Kidney (tissue), 13 donors: ENCODE measurements at regions not wholly inside any gene's neighbourhood (a gene's known extent, or its start where the extent isn't known, plus 50 kb on each side); places are given as distances from the start of the nearest gene placed in this dataset.

ENCODE experiments used
- DNase-seq, 5 donors: peaks; one replicate each; pipeline ENCODE4 v3.0.0-alpha.2; 2013 to 2020
- FAIRE-seq: peaks from 2 replicates; lab custom pipeline; 2012; peaks lifted over from hg19 to GRCh38; lab: Jason Lieb, UNC
- H3K27ac ChIP-seq, 2 donors: one replicate each; pipeline ENCODE4 v1.7.0; 2013; ENCODE audit warnings: low read depth in 2 of 2, low read length in 2 of 2, inconsistent platforms in 1 of 2
- H3K27me3 ChIP-seq: one replicate; pipeline ENCODE4 v1.7.1; 2013; ENCODE audit warnings: low read length, inconsistent platforms; ENCODE audit not compliant: control insufficient read depth, insufficient read depth
- H3K36me3 ChIP-seq, 3 donors: one replicate each; pipeline versions ENCODE4 v1.7.0 to v1.7.1; 2013; ENCODE audit warnings: low read length in 3 of 3, control low read depth in 1 of 3, inconsistent platforms in 1 of 3; ENCODE audit not compliant: insufficient read depth in 3 of 3, control insufficient read depth in 2 of 3
- H3K4me1 ChIP-seq, 3 donors: one replicate each; pipeline versions ENCODE4 v1.7.0 to v1.7.1; 2013; ENCODE audit warnings: low read length in 3 of 3, inconsistent platforms in 1 of 3, low read depth in 1 of 3; ENCODE audit not compliant: control insufficient read depth in 2 of 3, insufficient read depth in 2 of 3
- H3K4me3 ChIP-seq, 3 donors: one replicate each; pipeline versions ENCODE4 v1.7.0 to v1.8.1; 2013; ENCODE audit warnings: low read length in 3 of 3, control low read depth in 1 of 3, inconsistent platforms in 1 of 3
- H3K9ac ChIP-seq, 3 donors: one replicate each; pipeline versions ENCODE4 v1.7.0 to v1.7.1; 2013; ENCODE audit warnings: low read length in 3 of 3, control low read depth in 1 of 3, inconsistent platforms in 1 of 3
- H3K9me3 ChIP-seq, 3 donors: one replicate each; pipeline versions ENCODE4 v1.7.0 to v1.7.1; 2013; ENCODE audit warnings: low read length in 3 of 3, control low read depth in 1 of 3, inconsistent platforms in 1 of 3; ENCODE audit not compliant: control insufficient read depth in 2 of 3, insufficient read depth in 1 of 3
- CTCF ChIP-seq: IDR thresholded peaks from 3 replicates; pipeline ENCODE4 v1.5.1; 2012; ENCODE audit warnings: mild to moderate bottlenecking, moderate library complexity, borderline replicate concordance; ENCODE audit not compliant: insufficient read depth; ENCODE audit errors: extremely low read depth
- intact Hi-C: fragments of 100-400 bp; cut with DNase I; formaldehyde crosslinking; loops from one replicate; pipeline ENCODE4 v1.11.1; 2022
- donor health status: control.
- donor health status: control.
- donor health status: control.
- donor health status: control.
- donor health status: control.
- donor health status: DM: yes; HTN: yes; CAD: no.
- donor health status: Normal renal cell carcinoma (clear cell type).

- H3K36me3 ChIP-seq, result no peaks in the 10 kb centered on the region
- no peaks in the 10 kb centered on the region for H3K4me1 ChIP-seq
- intact Hi-C loops, result no loop called here
- no peak overlapping the region for H3K9ac ChIP-seq
- FAIRE-seq (no peak), DNase-seq (no peak)
- no peaks in the 10 kb centered on the region for H3K27me3 ChIP-seq
- H3K9me3 ChIP-seq, result no peaks in the 10 kb centered on the region
- H3K4me3 ChIP-seq, result no peak overlapping the region
- no peak overlapping the region for H3K27ac ChIP-seq
- no peak for TF ChIP-seq CTCF
Measured at GRCh38 chr1:106754957-106755356, 301.5 kb upstream of the PRMT6 start.

DNA sequence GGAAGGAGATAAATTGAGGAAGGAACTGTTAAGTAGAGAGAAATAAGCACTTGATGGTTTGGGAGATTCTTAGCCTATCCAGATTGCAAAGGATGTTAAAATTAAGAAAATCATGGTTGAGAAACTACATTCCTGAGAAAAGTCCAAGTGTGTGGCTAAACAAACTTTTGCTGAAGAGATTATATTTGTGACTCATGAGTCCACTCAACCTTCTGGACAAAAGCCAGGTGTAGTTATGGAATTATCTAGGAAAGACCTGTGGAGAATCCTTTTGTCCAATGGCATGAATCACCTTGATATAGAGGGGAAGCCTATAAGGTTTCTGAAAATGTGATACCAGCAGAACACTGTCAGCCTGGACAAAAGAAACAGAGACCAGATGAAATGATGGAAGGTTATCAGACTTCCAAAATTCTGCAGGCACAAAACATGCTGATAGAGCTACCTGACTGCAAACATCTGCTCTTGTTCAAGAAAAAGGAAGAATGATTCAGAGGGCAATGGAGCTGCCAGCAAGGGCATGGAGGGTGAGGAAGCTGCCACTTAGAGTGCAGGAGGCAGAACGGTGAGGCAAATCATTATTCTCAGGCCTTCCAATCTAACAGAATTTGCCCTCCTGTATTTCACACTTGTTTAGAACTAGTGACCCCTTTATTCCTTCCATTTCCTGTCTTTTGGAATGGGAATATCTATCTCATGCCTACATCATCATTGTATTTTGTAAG is 300.6 kb upstream of the PRMT6 start:
- Histone ChIP-seq H3K27ac (no peak overlapping the region), H3K36me3 (no peaks in the 10 kb centered on the region), H3K4me3 (no peak overlapping the region), H3K9ac (no peak overlapping the region), H3K9me3 (no peaks in the 10 kb centered on the region), H3K4me1 (no peaks in the 10 kb centered on the region), H3K27me3 (no peaks in the 10 kb centered on the region)
- intact Hi-C loops, result no loop called here
- DNase-seq, result no peak
- no peak for TF ChIP-seq CTCF
- FAIRE-seq, result no peak

DNA sequence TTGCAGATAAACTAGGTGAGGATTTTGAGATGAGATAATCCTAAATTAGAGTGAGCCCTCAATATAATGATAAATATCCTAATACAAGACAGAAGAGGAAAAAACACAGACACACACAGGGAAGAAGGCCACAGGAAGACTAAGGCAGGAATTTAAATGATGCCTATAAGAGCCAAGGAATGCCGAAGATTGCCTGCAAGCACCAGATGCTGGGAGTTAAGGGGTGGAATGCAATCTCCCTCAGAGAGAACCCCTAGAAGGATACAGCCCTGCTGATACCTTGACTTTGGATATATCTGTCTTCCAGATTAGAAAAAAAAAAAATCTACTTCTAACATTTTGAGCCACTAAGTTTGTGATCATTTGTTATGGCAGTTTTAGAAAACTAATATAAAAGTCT is 299.7 kb upstream of the PRMT6 start:
- DNase-seq, result no peak
- no peaks in the 10 kb centered on the region for H3K9me3 ChIP-seq
- TF ChIP-seq CTCF, result no peak
- no peaks in the 10 kb centered on the region for H3K36me3 ChIP-seq
- intact Hi-C loops, result no loop called here
- H3K4me1 ChIP-seq, result no peaks in the 10 kb centered on the region
- no peak overlapping the region for H3K27ac ChIP-seq
- H3K27me3 ChIP-seq, result no peaks in the 10 kb centered on the region
- FAIRE-seq, result no peak
- H3K4me3 ChIP-seq, result no peak overlapping the region
- no peak overlapping the region for H3K9ac ChIP-seq

DNA sequence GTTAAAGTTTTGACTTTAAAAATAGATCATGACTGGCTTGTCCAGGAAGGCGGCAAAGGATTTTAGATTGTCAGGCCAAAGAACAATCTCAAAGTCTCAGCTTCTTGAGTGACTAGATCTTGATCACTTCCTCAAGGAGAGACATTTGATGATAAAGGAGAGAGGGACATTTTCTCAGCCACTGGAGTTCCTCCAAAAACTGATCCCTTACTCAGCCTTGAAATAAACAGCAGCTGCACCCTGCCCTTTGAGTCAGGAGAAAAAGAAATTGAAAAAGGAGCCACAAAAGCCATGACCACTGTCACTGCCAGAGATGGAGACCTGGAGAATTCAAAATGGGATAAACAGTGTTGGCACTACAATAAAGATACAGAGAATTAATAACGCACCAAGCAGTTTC is 288.4 kb upstream of the PRMT6 start:
- FAIRE-seq, result no peak
- Histone ChIP-seq H3K27ac (no peak overlapping the region), H3K9me3 (no peaks in the 10 kb centered on the region), H3K36me3 (no peaks in the 10 kb centered on the region), H3K4me1 (no peaks in the 10 kb centered on the region), H3K4me3 (no peak overlapping the region), H3K27me3 (no peaks in the 10 kb centered on the region), H3K9ac (no peak overlapping the region)
- no peak for TF ChIP-seq CTCF
- intact Hi-C loops, result no loop called here
- no peak for DNase-seq
